Prostate gland (tissue), 2 donors: ENCODE measurements at regions not wholly inside any gene's neighbourhood (a gene's known extent, or its start where the extent isn't known, plus 50 kb on each side); places are given as distances from the start of the nearest gene placed in this dataset.

Experiments
- CTCF ChIP-seq, 4 experiments: fragments of 200-600 bp in 2 of 4; fragments of 450-650 bp in 2 of 4; sonication (generic) in 2 of 4; IDR thresholded peaks; 1 replicate in 3 of 4; 2 replicates in 1 of 4; pipeline ENCODE4 v1.5.1; 2016 to 2019; ENCODE audit warnings: antibody characterized with exemption in 4 of 4, mild to moderate bottlenecking in 2 of 4, moderate library complexity in 2 of 4
- POLR2A ChIP-seq: fragments of 450-650 bp; IDR thresholded peaks from one replicate; pipeline ENCODE4 v1.6.1; 2016; ENCODE audit warnings: antibody characterized with exemption, mild to moderate bottlenecking
- POLR2AphosphoS5 ChIP-seq: sonication (generic); formaldehyde crosslinking; IDR thresholded peaks from one replicate; pipeline ENCODE4 v1.6.1; 2017; ENCODE audit warnings: antibody characterized with exemption

- TF ChIP-seq CTCF (IDR thresholded peaks at IDR 0.05), result no peak
- no peak for TF ChIP-seq POLR2A
- no peak for TF ChIP-seq POLR2AphosphoS5
Observed at GRCh38 chr13:71254384-71254783, 612.6 kb downstream of the DACH1 start.
